ENCODE measurements at regions not wholly inside any gene's neighbourhood (a gene's known extent, or its start where the extent isn't known, plus 50 kb on each side); places are given as distances from the start of the nearest gene placed in this dataset.

- DNase-seq: no peak
Measured at GRCh38 chr12:22904485-22904884, 279.5 kb downstream of the ETNK1 start.

GRCh38 chr12:22916241-22916640, 291.3 kb downstream of the ETNK1 start:
- no peak for DNase-seq

DNA sequence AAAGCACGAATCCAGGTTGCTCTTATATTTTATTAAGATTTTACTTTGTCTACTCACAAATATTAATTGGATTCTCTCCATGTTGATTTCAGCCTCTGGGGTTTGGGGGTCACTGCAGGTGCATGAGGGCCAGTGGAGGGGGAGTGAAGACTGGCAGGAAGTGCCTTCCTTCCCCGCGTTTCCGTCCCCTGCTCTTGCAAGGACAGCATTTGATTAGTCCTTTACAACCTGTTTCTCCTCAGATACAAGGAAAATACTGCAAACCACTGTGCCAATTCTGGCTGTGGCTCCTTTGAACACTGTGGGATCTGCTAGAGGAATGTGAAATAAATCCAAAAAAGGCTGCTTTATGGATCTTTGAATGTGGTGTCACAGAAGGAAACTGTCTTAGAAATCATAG, 291.8 kb downstream of the ETNK1 start:
- no peak for DNase-seq

- DNase-seq: no peak
Measured at GRCh38 chr12:22919883-22920282, 294.9 kb downstream of the ETNK1 start.

DNA sequence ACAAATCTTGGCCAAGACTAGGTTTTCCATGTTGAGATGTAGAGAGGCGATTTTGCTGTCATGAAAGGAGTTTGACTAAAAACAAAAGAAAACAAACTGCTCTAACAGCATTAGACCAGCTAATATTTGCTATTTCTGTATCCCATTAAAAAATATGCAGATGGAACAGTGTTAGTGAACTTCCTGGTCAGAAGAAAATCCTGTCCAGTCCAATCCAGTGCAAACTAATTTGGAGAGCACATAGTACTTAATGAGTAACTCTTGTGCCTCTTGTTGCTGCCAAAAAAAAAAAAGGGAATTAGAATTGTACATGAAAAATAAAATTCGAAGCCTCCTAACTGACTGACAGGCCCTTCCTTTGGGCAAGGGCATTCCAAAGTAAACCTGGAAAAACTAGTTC, 298.8 kb downstream of the ETNK1 start:
- DNase-seq: no peak

GRCh38 chr12:22924391-22924790, 299.4 kb downstream of the ETNK1 start:
- DNase-seq: no peak

- DNase-seq: no peak
Measured at GRCh38 chr12:22925623-22926022, 300.7 kb downstream of the ETNK1 start.

- no peak for DNase-seq
Measured at GRCh38 chr12:22932431-22932830, 307.5 kb downstream of the ETNK1 start.

GRCh38 chr12:22935090-22935489, 310.1 kb downstream of the ETNK1 start:
- no peak for DNase-seq

- DNase-seq: peak in 1 of 4 experiments; percentile 1
Measured at GRCh38 chr12:22935501-22935900, 310.5 kb downstream of the ETNK1 start.

GRCh38 chr12:22938323-22938722, 313.4 kb downstream of the ETNK1 start:
- no peak for DNase-seq

GRCh38 chr12:22951206-22951605, 326.2 kb downstream of the ETNK1 start:
- no peak for DNase-seq

DNA sequence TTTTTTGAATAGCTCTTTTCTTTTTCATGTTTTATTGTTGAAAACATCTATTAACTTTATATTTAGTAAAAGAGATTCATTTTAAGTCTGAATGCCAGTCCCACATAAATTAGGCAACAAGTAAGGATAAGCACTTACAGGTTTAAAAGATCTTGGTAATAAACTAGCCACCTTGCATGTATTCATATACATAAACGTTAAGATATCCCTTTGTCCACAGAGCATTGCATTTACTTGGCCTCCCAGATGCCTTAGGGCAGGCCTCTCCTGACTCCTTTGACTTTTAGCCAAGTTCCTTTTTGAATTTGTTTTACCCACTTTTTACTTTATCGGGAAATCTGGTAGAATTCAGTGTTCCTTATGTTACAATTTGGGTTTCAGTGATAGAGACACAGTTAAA, 331.7 kb downstream of the ETNK1 start:
- DNase-seq: no peak

GRCh38 chr12:22967171-22967570, 342.2 kb downstream of the ETNK1 start:
- no peak for DNase-seq

DNA sequence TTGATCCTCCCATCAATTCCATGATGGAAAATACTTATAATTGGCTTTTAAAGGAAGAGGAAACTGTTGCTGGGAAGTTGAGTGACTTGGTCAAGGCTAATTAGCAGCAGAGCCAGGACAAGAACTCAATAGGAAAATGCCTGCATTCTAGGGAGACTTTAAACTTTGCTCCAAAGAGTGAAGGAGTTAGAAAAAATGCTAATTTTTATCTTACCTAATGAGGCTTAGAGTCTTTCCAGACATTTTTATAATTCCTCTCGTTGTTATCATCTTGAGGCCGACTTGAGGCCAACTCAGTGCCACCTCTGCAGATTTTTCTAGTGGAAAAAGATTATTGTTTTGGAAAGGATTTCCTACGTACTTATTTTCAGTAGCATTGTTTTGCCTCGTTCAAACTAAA, 344.6 kb downstream of the ETNK1 start:
- DNase-seq: no peak

GRCh38 chr12:22971247-22971646, 346.3 kb downstream of the ETNK1 start:
- no peak for DNase-seq

DNA sequence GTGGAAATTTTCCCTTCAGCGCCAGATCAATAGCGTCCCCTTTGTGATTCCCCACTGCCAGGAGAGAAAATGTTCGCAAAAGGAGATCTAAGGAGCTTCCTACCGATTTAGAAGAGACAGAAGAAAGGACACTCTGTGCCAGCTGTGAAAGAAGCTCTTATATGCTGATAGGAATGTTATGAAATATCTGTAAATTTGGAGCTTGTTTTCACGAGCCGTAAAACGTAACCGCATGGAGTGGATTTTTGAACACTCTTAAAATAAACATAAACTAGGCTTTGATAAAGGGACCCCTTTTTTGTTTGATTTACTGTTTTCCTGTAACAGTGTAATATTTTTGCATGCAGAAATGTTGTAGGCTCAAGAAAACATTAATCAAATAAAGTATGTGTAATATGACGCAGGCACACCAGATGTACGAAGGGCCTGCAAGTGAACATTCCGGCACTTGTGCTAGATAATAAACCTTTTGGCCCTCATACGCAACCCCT, 346.8 kb downstream of the ETNK1 start:
- no peak for DNase-seq

DNA sequence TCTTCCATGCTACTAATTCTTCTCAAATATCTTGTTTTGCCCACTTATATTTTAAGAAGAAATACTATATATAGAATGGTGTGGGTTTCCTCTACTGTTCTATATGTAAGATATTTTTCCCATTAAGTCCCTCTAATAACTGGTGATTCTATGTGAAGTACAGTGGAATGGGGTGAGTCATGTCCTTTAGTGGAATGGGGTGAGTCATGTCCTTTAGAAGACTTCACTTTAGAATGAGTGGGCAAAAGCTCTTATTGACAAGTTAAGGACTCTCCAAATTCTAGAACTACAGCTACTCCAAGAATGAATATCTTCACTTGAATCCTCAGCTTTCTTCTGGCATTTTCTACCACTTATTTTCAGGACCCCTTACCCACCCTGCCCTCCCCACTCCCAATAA, 349.9 kb downstream of the ETNK1 start:
- DNase-seq: peak in 1 of 4 experiments; percentile 5

- DNase-seq: no peak
Measured at GRCh38 chr12:22978962-22979361, 354.0 kb downstream of the ETNK1 start.

DNA sequence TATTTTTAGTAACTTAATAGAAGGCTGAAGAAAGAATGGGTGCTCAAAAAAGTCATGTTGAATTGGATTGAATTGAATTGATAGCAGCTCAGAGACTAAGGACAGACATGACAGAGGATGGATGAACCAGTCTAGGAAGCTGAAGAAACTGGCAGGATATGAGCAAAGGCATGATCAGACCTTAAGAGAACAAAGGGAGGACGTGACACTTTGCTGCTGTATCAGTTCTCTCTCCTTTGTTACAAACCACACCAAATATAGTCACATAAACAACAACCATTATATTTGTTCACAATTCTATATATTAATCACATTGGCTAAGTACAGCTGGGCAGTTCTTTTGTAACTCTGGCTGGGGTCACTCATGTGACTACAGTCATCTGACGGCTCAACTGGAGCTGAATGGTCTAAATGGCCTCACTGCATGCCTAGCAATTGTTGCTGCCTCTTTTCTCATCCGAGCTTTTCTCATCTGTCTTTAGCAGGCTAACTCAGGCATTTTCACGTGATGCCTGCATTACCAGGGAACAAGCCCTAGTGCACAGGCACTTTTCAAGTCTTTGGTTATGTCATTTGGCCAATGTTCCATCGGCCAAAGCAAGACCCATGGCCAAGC, 355.0 kb downstream of the ETNK1 start:
- DNase-seq: no peak

DNA sequence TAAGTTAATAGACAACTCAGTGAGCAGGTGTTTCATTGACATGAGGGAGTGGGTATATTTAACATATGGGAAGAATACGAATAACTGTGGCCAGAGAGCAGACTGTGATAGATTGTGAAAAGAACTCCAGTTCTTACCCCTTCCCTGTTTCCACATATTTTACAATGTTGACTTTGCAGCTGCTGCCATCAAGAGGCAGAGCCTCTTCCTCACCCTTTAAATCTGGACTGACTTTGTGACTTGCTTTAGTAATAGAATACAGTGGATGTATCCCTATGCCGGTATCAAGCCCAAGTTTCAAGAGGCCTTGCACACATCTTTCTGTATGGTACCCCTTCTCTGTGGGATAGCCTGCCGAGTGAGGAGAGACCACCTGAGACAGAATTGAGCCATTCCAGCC, 356.7 kb downstream of the ETNK1 start:
- no peak for DNase-seq

DNA sequence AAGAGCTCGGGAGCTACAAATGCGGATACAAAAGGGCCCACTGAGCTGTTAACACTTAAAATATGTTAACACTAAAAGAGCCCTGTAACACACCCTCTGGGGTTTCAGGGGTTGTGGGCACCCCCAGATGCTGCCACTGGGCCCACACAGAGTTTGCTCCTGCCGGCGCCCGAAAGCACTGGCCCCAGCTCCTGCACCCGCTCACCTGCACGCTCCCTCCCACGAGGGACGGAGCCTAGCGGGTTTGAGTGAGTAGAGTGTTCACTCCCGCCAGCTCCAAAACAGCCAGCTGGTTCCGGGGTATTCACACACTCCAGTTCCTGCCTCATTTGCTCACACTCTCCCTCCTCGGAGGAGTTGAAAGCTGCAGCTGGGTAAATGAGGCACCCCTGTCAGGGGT, 357.7 kb downstream of the ETNK1 start:
- no peak for DNase-seq

DNA sequence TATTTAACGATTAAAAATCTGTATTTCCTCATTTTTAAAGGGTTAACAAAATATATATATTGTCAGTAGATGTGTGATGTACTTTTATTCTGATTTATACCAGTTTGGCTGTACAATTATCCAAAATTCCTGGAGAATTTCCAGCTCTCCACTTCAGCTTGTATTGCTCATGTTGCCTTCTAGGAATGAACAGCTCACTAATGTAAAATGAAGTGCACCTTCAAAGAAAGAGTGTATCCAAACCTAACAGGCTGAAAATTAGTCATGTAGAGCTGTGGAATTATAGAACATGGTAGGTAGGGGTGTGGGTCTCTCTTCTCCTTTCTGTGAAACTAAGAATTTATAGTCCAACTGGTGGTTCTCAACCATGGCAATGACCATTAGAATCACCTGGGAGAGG, 362.0 kb downstream of the ETNK1 start:
- DNase-seq: no peak

GRCh38 chr12:22990501-22990900, 365.5 kb downstream of the ETNK1 start:
- no peak for DNase-seq

DNA sequence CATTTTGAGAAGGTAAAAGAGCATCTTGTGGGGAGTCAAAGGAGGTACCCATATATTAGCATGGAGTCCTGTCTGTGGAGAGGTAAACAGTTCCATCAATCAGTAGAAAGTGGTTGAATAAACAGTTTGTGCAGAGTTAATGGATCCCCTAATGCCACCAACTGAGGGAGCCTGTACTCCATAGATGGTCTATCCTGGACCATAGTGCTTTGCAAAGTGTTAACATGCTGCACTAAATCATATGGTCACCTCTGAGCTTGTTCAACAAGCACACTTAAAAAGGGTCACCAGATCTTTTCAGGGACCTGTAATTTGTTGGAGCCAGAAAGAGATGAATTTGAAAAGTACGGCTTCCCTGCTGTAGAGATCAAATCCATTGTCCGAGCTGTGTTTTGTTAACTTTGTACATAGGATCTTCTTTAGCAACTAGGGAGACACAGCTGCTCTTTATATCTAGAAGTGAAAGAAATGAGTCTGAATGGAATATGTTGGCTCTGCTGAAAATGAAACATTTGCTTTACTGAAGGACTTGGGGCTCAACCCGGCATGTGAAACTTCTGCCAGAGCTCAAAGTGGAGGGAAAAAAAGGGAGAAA, 366.4 kb downstream of the ETNK1 start:
- no peak for DNase-seq

All from suppressor macrophage (primary cell).